ENCODE measurements at regions not wholly inside any gene's neighbourhood (a gene's known extent, or its start where the extent isn't known, plus 50 kb on each side); places are given as distances from the start of the nearest gene placed in this dataset.

- no peak for ATAC-seq
- Histone ChIP-seq H3K9me3 (no peaks in the 10 kb centered on the region), H3K4me3 (no peak overlapping the region), H3K36me3 (ENCODE audit: low read depth) (no peaks in the 10 kb centered on the region), H3K4me1 (ENCODE audit: low read depth) (no peaks in the 10 kb centered on the region)
- DNase-seq = no peak
- no peak for TF ChIP-seq CTCF (IDR thresholded peaks at IDR 0.05)
- intact Hi-C loops (cut with DNase I, micrococcal nuclease) = no loop called here
Observed at GRCh38 chr11:116334596-116334995, 438.2 kb downstream of the BUD13 start.

GRCh38 chr11:116333001-116333535, 439.7 kb downstream of the BUD13 start:
- H3K4me1 ChIP-seq (ENCODE audit: low read depth) = no peaks in the 10 kb centered on the region
- no peak overlapping the region for H3K4me3 ChIP-seq
- intact Hi-C loops (cut with DNase I, micrococcal nuclease) = no loop called here
- TF ChIP-seq CTCF (IDR thresholded peaks at IDR 0.05) = no peak
- ATAC-seq (no peak), DNase-seq (no peak)
- no peaks in the 10 kb centered on the region for H3K36me3 ChIP-seq (ENCODE audit: low read depth)
- no peaks in the 10 kb centered on the region for H3K9me3 ChIP-seq

GRCh38 chr11:116332391-116332790, 440.4 kb downstream of the BUD13 start:
- DNase-seq = no peak
- no peak for TF ChIP-seq CTCF (IDR thresholded peaks at IDR 0.05)

GRCh38 chr11:116331381-116331780, 441.4 kb downstream of the BUD13 start:
- DNase-seq = no peak
- no peak for TF ChIP-seq CTCF (IDR thresholded peaks at IDR 0.05)
- Histone ChIP-seq H3K4me1 (ENCODE audit: low read depth) (no peaks in the 10 kb centered on the region), H3K36me3 (ENCODE audit: low read depth) (no peaks in the 10 kb centered on the region), H3K9me3 (no peaks in the 10 kb centered on the region), H3K4me3 (no peak overlapping the region)
- intact Hi-C loops (cut with DNase I, micrococcal nuclease) = no loop called here
- no peak for ATAC-seq

More at GRCh38 chr11:116332391-116332790, 440.4 kb downstream of the BUD13 start:
- no peaks in the 10 kb centered on the region for H3K36me3 ChIP-seq (ENCODE audit: low read depth)
- H3K4me3 ChIP-seq = no peak overlapping the region
- H3K4me1 ChIP-seq (ENCODE audit: low read depth) = no peaks in the 10 kb centered on the region
- H3K9me3 ChIP-seq = no peaks in the 10 kb centered on the region
- intact Hi-C loops (cut with DNase I, micrococcal nuclease) = no loop called here
- no peak for ATAC-seq

GRCh38 chr11:116330439-116331185, 442.2 kb downstream of the BUD13 start:
- ATAC-seq (no peak), DNase-seq (no peak)
- intact Hi-C loops (cut with DNase I, micrococcal nuclease) = no loop called here
- Histone ChIP-seq H3K36me3 (ENCODE audit: low read depth) (no peaks in the 10 kb centered on the region), H3K4me3 (no peak overlapping the region), H3K9me3 (no peaks in the 10 kb centered on the region), H3K4me1 (ENCODE audit: low read depth) (no peaks in the 10 kb centered on the region)
- no peak for TF ChIP-seq CTCF (IDR thresholded peaks at IDR 0.05)
